GM12878 (cell line): ENCODE measurements at regions not wholly inside any gene's neighbourhood (a gene's known extent, or its start where the extent isn't known, plus 50 kb on each side); places are given as distances from the start of the nearest gene placed in this dataset.

Experiments used
- ATAC-seq: fragments of 200-7000 bp; cut with Tn5 transposase; 3 replicates; pipeline ENCODE4 v1.9.1; 2020; ENCODE audit warnings: mild to moderate bottlenecking, moderate library complexity
- BruUV-seq: library from RNA; stranded (reverse); fragments of 400-500 nt; replicated peaks from 2 replicates; lab custom pipeline; 2021; lab: Mats Ljungman, UMichigan
- CTCF ChIA-PET: fragments of 300-600 bp; sonication (Branson Sonifier 250); formaldehyde crosslinking; extraction: SDS; loops from one replicate; lab custom pipeline; 2021; ENCODE audit warnings: inconsistent platforms; lab: Yijun Ruan, JAX
- POLR2A ChIA-PET: fragments of 350-600 bp; formaldehyde crosslinking; extraction: SDS; loops from one replicate; lab custom pipeline; 2021; ENCODE audit warnings: inconsistent platforms; lab: Charles Lee
- RAD21 ChIA-PET: fragments of 300-600 bp; sonication (Branson Sonifier 250); formaldehyde crosslinking; loops from one replicate; lab custom pipeline; 2023; ENCODE audit warnings: antibody characterized with exemption; ENCODE audit not compliant: unreplicated experiment; lab: Charles Lee
- SMC1A ChIA-PET: fragments of 300-600 bp; sonication (Branson Sonifier 250); formaldehyde crosslinking; loops from one replicate; lab custom pipeline; 2023; ENCODE audit not compliant: unreplicated experiment, uncharacterized antibody; lab: Charles Lee
- DNase-seq: peaks from one replicate; pipeline ENCODE4 v3.0.0-alpha.2; 2011; ENCODE audit warnings: low read depth, low spot score
- FAIRE-seq: peaks from 3 replicates; lab custom pipeline; 2011; peaks lifted over from hg19 to GRCh38; lab: Jason Lieb, UNC
- H2AFZ ChIP-seq: 2 replicates; pipeline ENCODE4 v1.6.0; 2011; ENCODE audit warnings: low read depth, low read length, control low read depth; ENCODE audit not compliant: control insufficient read depth
- H3K27ac ChIP-seq: 2 replicates; pipeline ENCODE4 v1.5.1; 2011; ENCODE audit warnings: control low read depth; ENCODE audit not compliant: control insufficient read depth, insufficient read depth
- H3K27me3 ChIP-seq, 2 experiments: replicated peaks in 1 of 2; 2 replicates each; pipeline versions ENCODE4 v1.6.0 to v1.6.1; 2011; ENCODE audit warnings: low read length in 1 of 2; ENCODE audit not compliant: control insufficient read depth in 2 of 2, insufficient read depth in 2 of 2
- H3K36me3 ChIP-seq, 2 experiments: 2 replicates each; pipeline ENCODE4 v1.5.1; 2011; ENCODE audit warnings: low read length in 1 of 2; ENCODE audit not compliant: control insufficient read depth in 2 of 2, insufficient read depth in 2 of 2
- H3K4me1 ChIP-seq: 2 replicates; pipeline ENCODE4 v1.6.1; 2011; ENCODE audit warnings: mild to moderate bottlenecking, low read length, moderate library complexity, mixed read lengths; ENCODE audit not compliant: control insufficient read depth, insufficient read depth
- H3K4me2 ChIP-seq: 2 replicates; pipeline ENCODE4 v1.6.0; 2011; ENCODE audit warnings: control low read depth; ENCODE audit not compliant: control insufficient read depth, insufficient read depth
- H3K4me3 ChIP-seq: fragments of 200-600 bp; sonication (generic); 2 replicates; pipeline ENCODE4 v1.5.1; 2016
- H3K79me2 ChIP-seq: 2 replicates; pipeline ENCODE4 v1.6.0; 2011; ENCODE audit warnings: low read length; ENCODE audit not compliant: control insufficient read depth, insufficient read depth
- H3K9ac ChIP-seq: 2 replicates; pipeline ENCODE4 v1.8.0; 2011; ENCODE audit warnings: low read length, control low read depth, mixed read lengths; ENCODE audit not compliant: control insufficient read depth, insufficient read depth
- H3K9me3 ChIP-seq: replicated peaks from 3 replicates; pipeline ENCODE4 v1.5.1; 2011; ENCODE audit warnings: mild to moderate bottlenecking, low read length; ENCODE audit not compliant: control insufficient read depth, insufficient read depth
- H4K20me1 ChIP-seq: 2 replicates; pipeline ENCODE4 v1.6.0; 2011; ENCODE audit not compliant: control insufficient read depth, insufficient read depth
- CHD1 ChIP-seq: IDR thresholded peaks from 2 replicates; pipeline ENCODE4 v1.6.1; 2012; ENCODE audit warnings: low read depth, low read length, improper control_type of control experiment
- IKZF1 ChIP-seq: fragments of 450-650 bp; conservative IDR thresholded peaks from 2 replicates; pipeline ENCODE4 v1.6.1; 2017; ENCODE audit warnings: antibody characterized with exemption, mild to moderate bottlenecking
- MTA3 ChIP-seq: IDR thresholded peaks from 2 replicates; pipeline ENCODE4 v1.6.1; 2012; ENCODE audit warnings: low read length, inconsistent platforms, borderline replicate concordance
- NR2C2 ChIP-seq: IDR thresholded peaks from 2 replicates; pipeline ENCODE4 v1.6.1; 2011; ENCODE audit warnings: borderline replicate concordance, low read depth; ENCODE audit not compliant: control insufficient read depth, insufficient read length
- SREBF2 ChIP-seq: IDR thresholded peaks from 2 replicates; pipeline ENCODE4 v1.6.1; 2012; ENCODE audit warnings: mild to moderate bottlenecking, low read length
- STAT1 ChIP-seq: fragments of 450-650 bp; conservative IDR thresholded peaks from 2 replicates; pipeline ENCODE4 v1.6.1; 2014; ENCODE audit warnings: antibody characterized with exemption, mild to moderate bottlenecking
- in situ Hi-C: fragments of 300-500 bp; cut with MboI; formaldehyde crosslinking; loops from 9 replicates; pipeline ENCODE4 v1.14.3; 2018; ENCODE audit warnings: mixed read lengths
- intact Hi-C: fragments of 100-400 bp; cut with micrococcal nuclease; formaldehyde crosslinking; loops from one replicate; pipeline ENCODE4 v1.14.2; 2022; ENCODE audit not compliant: unreplicated experiment
- TF ChIP-seq, protein P1 (sequence below): fragments of 450-650 bp; IDR thresholded peaks from 2 replicates; pipeline ENCODE4 v1.6.1; 2017; ENCODE audit warnings: mild to moderate bottlenecking, moderate library complexity
- TF ChIP-seq, protein P2 (sequence below): fragments of 450-650 bp; IDR thresholded peaks from 2 replicates; pipeline ENCODE4 v1.6.1; 2017; ENCODE audit warnings: mild to moderate bottlenecking, moderate library complexity

DNA sequence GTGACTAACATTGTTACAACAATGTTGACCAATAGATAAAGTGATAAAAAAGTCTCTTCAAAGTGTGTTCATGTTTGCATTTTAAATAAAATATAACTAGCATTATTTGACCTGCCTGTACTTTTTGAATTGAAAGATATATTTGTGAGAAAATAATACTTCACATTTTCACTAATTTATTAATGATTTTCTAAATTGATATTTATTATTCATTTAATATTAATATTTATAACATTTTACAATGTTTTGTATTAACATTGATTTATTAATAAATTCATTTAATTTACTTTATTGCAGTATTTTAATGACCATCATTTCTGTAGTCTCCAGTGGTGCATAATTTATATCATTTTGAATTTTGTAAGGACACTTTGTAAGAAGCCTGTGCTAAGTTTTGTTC is 150.0 kb upstream of the BET1 start:
- no peak for ATAC-seq
- no TSS peak for BruUV-seq
- no peaks in the 10 kb centered on the region for H3K79me2 ChIP-seq
- intact Hi-C loops (no loop called here), in situ Hi-C loops (no loop called here)
- H3K4me1 ChIP-seq: no peaks in the 10 kb centered on the region
- TF ChIP-seq SREBF2 (no peak), NR2C2 (no peak), STAT1 (no peak), IKZF1 (no peak), CHD1 (no peak), MTA3 (no peak)
- TF ChIP-seq, protein P1, sequence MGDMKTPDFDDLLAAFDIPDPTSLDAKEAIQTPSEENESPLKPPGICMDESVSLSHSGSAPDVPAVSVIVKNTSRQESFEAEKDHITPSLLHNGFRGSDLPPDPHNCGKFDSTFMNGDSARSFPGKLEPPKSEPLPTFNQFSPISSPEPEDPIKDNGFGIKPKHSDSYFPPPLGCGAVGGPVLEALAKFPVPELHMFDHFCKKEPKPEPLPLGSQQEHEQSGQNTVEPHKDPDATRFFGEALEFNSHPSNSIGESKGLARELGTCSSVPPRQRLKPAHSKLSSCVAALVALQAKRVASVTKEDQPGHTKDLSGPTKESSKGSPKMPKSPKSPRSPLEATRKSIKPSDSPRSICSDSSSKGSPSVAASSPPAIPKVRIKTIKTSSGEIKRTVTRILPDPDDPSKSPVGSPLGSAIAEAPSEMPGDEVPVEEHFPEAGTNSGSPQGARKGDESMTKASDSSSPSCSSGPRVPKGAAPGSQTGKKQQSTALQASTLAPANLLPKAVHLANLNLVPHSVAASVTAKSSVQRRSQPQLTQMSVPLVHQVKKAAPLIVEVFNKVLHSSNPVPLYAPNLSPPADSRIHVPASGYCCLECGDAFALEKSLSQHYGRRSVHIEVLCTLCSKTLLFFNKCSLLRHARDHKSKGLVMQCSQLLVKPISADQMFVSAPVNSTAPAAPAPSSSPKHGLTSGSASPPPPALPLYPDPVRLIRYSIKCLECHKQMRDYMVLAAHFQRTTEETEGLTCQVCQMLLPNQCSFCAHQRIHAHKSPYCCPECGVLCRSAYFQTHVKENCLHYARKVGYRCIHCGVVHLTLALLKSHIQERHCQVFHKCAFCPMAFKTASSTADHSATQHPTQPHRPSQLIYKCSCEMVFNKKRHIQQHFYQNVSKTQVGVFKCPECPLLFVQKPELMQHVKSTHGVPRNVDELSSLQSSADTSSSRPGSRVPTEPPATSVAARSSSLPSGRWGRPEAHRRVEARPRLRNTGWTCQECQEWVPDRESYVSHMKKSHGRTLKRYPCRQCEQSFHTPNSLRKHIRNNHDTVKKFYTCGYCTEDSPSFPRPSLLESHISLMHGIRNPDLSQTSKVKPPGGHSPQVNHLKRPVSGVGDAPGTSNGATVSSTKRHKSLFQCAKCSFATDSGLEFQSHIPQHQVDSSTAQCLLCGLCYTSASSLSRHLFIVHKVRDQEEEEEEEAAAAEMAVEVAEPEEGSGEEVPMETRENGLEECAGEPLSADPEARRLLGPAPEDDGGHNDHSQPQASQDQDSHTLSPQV: no peak
- TF ChIP-seq, protein P2, sequence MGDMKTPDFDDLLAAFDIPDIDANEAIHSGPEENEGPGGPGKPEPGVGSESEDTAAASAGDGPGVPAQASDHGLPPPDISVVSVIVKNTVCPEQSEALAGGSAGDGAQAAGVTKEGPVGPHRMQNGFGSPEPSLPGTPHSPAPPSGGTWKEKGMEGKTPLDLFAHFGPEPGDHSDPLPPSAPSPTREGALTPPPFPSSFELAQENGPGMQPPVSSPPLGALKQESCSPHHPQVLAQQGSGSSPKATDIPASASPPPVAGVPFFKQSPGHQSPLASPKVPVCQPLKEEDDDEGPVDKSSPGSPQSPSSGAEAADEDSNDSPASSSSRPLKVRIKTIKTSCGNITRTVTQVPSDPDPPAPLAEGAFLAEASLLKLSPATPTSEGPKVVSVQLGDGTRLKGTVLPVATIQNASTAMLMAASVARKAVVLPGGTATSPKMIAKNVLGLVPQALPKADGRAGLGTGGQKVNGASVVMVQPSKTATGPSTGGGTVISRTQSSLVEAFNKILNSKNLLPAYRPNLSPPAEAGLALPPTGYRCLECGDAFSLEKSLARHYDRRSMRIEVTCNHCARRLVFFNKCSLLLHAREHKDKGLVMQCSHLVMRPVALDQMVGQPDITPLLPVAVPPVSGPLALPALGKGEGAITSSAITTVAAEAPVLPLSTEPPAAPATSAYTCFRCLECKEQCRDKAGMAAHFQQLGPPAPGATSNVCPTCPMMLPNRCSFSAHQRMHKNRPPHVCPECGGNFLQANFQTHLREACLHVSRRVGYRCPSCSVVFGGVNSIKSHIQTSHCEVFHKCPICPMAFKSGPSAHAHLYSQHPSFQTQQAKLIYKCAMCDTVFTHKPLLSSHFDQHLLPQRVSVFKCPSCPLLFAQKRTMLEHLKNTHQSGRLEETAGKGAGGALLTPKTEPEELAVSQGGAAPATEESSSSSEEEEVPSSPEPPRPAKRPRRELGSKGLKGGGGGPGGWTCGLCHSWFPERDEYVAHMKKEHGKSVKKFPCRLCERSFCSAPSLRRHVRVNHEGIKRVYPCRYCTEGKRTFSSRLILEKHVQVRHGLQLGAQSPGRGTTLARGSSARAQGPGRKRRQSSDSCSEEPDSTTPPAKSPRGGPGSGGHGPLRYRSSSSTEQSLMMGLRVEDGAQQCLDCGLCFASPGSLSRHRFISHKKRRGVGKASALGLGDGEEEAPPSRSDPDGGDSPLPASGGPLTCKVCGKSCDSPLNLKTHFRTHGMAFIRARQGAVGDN: no peak
- POLR2A ChIA-PET: no interaction called here
- H3K27me3 ChIP-seq: no peaks in the 10 kb centered on the region
- FAIRE-seq: no peak
- H2AFZ ChIP-seq: no peak overlapping the region
- H3K36me3 ChIP-seq: no peaks in the 10 kb centered on the region
- SMC1A ChIA-PET: interaction anchor here (0.8 to 4.3 kb wide), 4 partner anchors 8 to 68 kb away, joined by 3 to 27 read pairs (median 10); no protein-coding TSS in a partner anchor
- CTCF ChIA-PET: no interaction called here
- H3K4me3 ChIP-seq: no peak overlapping the region
- no peak overlapping the region for H3K9ac ChIP-seq
- H3K4me2 ChIP-seq: no peak overlapping the region
- no peak overlapping the region for H3K27ac ChIP-seq
- DNase-seq: no peak
- RAD21 ChIA-PET: no interaction called here
- 0 out of 3 replicates have a peak, but pooled peaks cover 2% of the 10 kb centered on the region for H3K9me3 ChIP-seq
- no peaks in the 10 kb centered on the region for H4K20me1 ChIP-seq
